A549 (cell line): ENCODE measurements at regions not wholly inside any gene's neighbourhood (a gene's known extent, or its start where the extent isn't known, plus 50 kb on each side); places are given as distances from the start of the nearest gene placed in this dataset.

Experiments
- ATOH8 ChIP-seq: fragments of 250-450 bp; sonication (Bioruptor Pico); IDR thresholded peaks from 2 replicates; pipeline ENCODE4 v1.5.0; 2020; ENCODE audit warnings: low read depth, mild to moderate bottlenecking, moderate library complexity
- BHLHE40 ChIP-seq: IDR thresholded peaks from 2 replicates; pipeline ENCODE4 v1.6.1; 2012; ENCODE audit warnings: low read depth, low read length, inconsistent platforms
- CBX2 ChIP-seq: fragments of 200-600 bp; sonication (generic); IDR thresholded peaks from 2 replicates; pipeline ENCODE4 v1.6.1; 2016; ENCODE audit warnings: low read depth, mild to moderate bottlenecking, borderline replicate concordance
- CEBPB ChIP-seq, 2 experiments: fragments of >200 bp in 1 of 2; sonication (Bioruptor Twin) in 1 of 2; formaldehyde crosslinking in 1 of 2; IDR thresholded peaks; 2 replicates each; pipeline ENCODE4 v1.6.1; 2012 to 2016
- CHD4 ChIP-seq: fragments of 200-600 bp; sonication (generic); IDR thresholded peaks from 2 replicates; pipeline ENCODE4 v1.6.1; 2016; ENCODE audit warnings: antibody characterized with exemption, mild to moderate bottlenecking, borderline replicate concordance
- EHMT2 ChIP-seq: fragments of 200-600 bp; sonication (generic); IDR thresholded peaks from 2 replicates; pipeline ENCODE4 v1.6.1; 2016; ENCODE audit warnings: antibody characterized with exemption, low read depth, mild to moderate bottlenecking, moderate library complexity
- ELK1 ChIP-seq: fragments of 150-350 bp; IDR thresholded peaks from 2 replicates; pipeline ENCODE4 v1.6.1; 2014; ENCODE audit warnings: low read depth, mild to moderate bottlenecking, low read length
- EP300 ChIP-seq, 2 experiments: fragments of >200 bp; sonication (Bioruptor Twin); formaldehyde crosslinking; IDR thresholded peaks; 2 replicates in 1 of 2; 3 replicates in 1 of 2; pipeline ENCODE4 v1.6.1; 2016 to 2017
- FOSB ChIP-seq: fragments of 250-450 bp; sonication (Bioruptor Pico); IDR thresholded peaks from 2 replicates; pipeline ENCODE4 v1.5.0; 2020; ENCODE audit warnings: mild to moderate bottlenecking, moderate library complexity
- FOXS1 ChIP-seq: fragments of 250-450 bp; sonication (Bioruptor Pico); IDR thresholded peaks from 2 replicates; pipeline ENCODE4 v1.5.0; 2020; ENCODE audit warnings: mild to moderate bottlenecking, moderate library complexity
- GATA3 ChIP-seq: IDR thresholded peaks from 2 replicates; pipeline ENCODE4 v1.6.1; 2012; ENCODE audit warnings: borderline replicate concordance
- HEYL ChIP-seq: fragments of 250-450 bp; sonication (Bioruptor Pico); IDR thresholded peaks from 2 replicates; pipeline ENCODE4 v1.8.0; 2021; ENCODE audit warnings: mild to moderate bottlenecking, moderate library complexity
- HMGXB4 ChIP-seq: fragments of 250-450 bp; sonication (Bioruptor Pico); IDR thresholded peaks from 2 replicates; pipeline ENCODE4 v1.5.0; 2021; ENCODE audit warnings: mild to moderate bottlenecking, moderate library complexity, borderline replicate concordance
- HOXA7 ChIP-seq: fragments of 250-450 bp; sonication (Bioruptor Pico); IDR thresholded peaks from 2 replicates; pipeline ENCODE4 v1.5.0; 2020; ENCODE audit warnings: mild to moderate bottlenecking, moderate library complexity
- JUN ChIP-seq, 2 experiments: fragments of >200 bp; sonication (Bioruptor Twin); formaldehyde crosslinking; IDR thresholded peaks; 2 replicates in 1 of 2; 3 replicates in 1 of 2; pipeline ENCODE4 v1.6.1; 2016 to 2017
- JUNB ChIP-seq: fragments of >200 bp; sonication (Bioruptor Twin); formaldehyde crosslinking; IDR thresholded peaks from 2 replicates; pipeline ENCODE4 v1.6.1; 2016
- KDM1A ChIP-seq: fragments of 200-600 bp; sonication (generic); IDR thresholded peaks from 2 replicates; pipeline ENCODE4 v1.6.1; 2016; ENCODE audit warnings: low read depth, mild to moderate bottlenecking
- KDM5A ChIP-seq: fragments of 200-600 bp; sonication (generic); IDR thresholded peaks from 2 replicates; pipeline ENCODE4 v1.6.1; 2016; ENCODE audit warnings: antibody characterized with exemption, mild to moderate bottlenecking
- MAFK ChIP-seq: fragments of 450-650 bp; IDR thresholded peaks from 2 replicates; pipeline ENCODE4 v1.6.1; 2014; ENCODE audit not compliant: partially characterized antibody
- MAX ChIP-seq: IDR thresholded peaks from 2 replicates; pipeline ENCODE4 v1.6.1; 2012
- MYC ChIP-seq: IDR thresholded peaks from 2 replicates; pipeline ENCODE4 v1.6.1; 2012; ENCODE audit warnings: mild to moderate bottlenecking, inconsistent platforms, low read length, improper control_type of control experiment, borderline replicate concordance
- NPAS2 ChIP-seq: fragments of 250-450 bp; sonication (Bioruptor Pico); IDR thresholded peaks from 2 replicates; pipeline ENCODE4 v1.8.0; 2022; ENCODE audit warnings: mild to moderate bottlenecking, moderate library complexity, borderline replicate concordance
- NR3C1 ChIP-seq: fragments of >200 bp; sonication (Bioruptor Twin); formaldehyde crosslinking; IDR thresholded peaks from 3 replicates; pipeline ENCODE4 v1.6.1; 2017
- PBX3 ChIP-seq: IDR thresholded peaks from 2 replicates; pipeline ENCODE4 v1.6.1; 2012
- PHF8 ChIP-seq: fragments of 200-600 bp; sonication (generic); IDR thresholded peaks from 2 replicates; pipeline ENCODE4 v1.6.1; 2016; ENCODE audit warnings: low read depth, mild to moderate bottlenecking, antibody characterized with exemption, moderate library complexity, borderline replicate concordance
- POLR2AphosphoS2 ChIP-seq: conservative IDR thresholded peaks from 2 replicates; pipeline ENCODE4 v1.6.1; 2012; ENCODE audit warnings: low read length, improper control_type of control experiment, inconsistent platforms
- RAD21 ChIP-seq, 2 experiments: fragments of >200 bp in 1 of 2; sonication (Bioruptor Twin) in 1 of 2; formaldehyde crosslinking in 1 of 2; IDR thresholded peaks in 1 of 2; conservative IDR thresholded peaks in 1 of 2; 2 replicates in 1 of 2; 3 replicates in 1 of 2; pipeline ENCODE4 v1.6.1; 2012 to 2018; ENCODE audit warnings: inconsistent platforms in 1 of 2
- RARB ChIP-seq: fragments of 250-450 bp; sonication (Bioruptor Pico); IDR thresholded peaks from 2 replicates; pipeline ENCODE4 v1.8.0; 2021; ENCODE audit warnings: mild to moderate bottlenecking, moderate library complexity
- REST ChIP-seq: fragments of 200-600 bp; sonication (generic); IDR thresholded peaks from 2 replicates; pipeline ENCODE4 v1.6.1; 2016; ENCODE audit warnings: antibody characterized with exemption, mild to moderate bottlenecking, moderate library complexity
- RFX5 ChIP-seq: fragments of 450-650 bp; IDR thresholded peaks from 2 replicates; pipeline ENCODE4 v1.7.1; 2014; ENCODE audit warnings: antibody characterized with exemption, mild to moderate bottlenecking, moderate library complexity
- RNF2 ChIP-seq: fragments of 200-600 bp; sonication (generic); IDR thresholded peaks from 2 replicates; pipeline ENCODE4 v1.6.1; 2016; ENCODE audit warnings: low read depth, mild to moderate bottlenecking, antibody characterized with exemption, moderate library complexity, borderline replicate concordance
- SMC3 ChIP-seq: fragments of >200 bp; sonication (Bioruptor Twin); formaldehyde crosslinking; IDR thresholded peaks from 3 replicates; pipeline ENCODE4 v1.6.1; 2018; ENCODE audit warnings: inconsistent platforms
- TP53 ChIP-seq: fragments of 250-450 bp; sonication (Bioruptor Pico); IDR thresholded peaks from 2 replicates; pipeline ENCODE4 v1.5.0; 2021; ENCODE audit warnings: mild to moderate bottlenecking, moderate library complexity
- ZC3H11A ChIP-seq: fragments of 450-650 bp; IDR thresholded peaks from 2 replicates; pipeline ENCODE4 v1.6.1; 2014; ENCODE audit warnings: antibody characterized with exemption, mild to moderate bottlenecking
- ZNF302 ChIP-seq: fragments of 250-450 bp; sonication (Bioruptor Pico); IDR thresholded peaks from 2 replicates; pipeline ENCODE4 v1.9.0; 2021; ENCODE audit warnings: inconsistent platforms, mild to moderate bottlenecking, moderate library complexity
- ZSCAN20 ChIP-seq: fragments of 250-450 bp; sonication (Bioruptor Pico); IDR thresholded peaks from 2 replicates; pipeline ENCODE4 v1.8.0; 2022; ENCODE audit warnings: mild to moderate bottlenecking, moderate library complexity

- TF ChIP-seq EP300 (IDR thresholded peaks at IDR 0.05), result peak; percentile 18 to 33; a peak in 1 of 5 replicates
- TF ChIP-seq POLR2AphosphoS2, result no peak
- no peak for TF ChIP-seq MAX
- no peak for TF ChIP-seq RNF2
- TF ChIP-seq FOSB (CRISPR knock-in tag), result no peak
- no peak for TF ChIP-seq ZNF302 (CRISPR knock-in tag)
- no peak for TF ChIP-seq TP53
- TF ChIP-seq MAFK, result no peak
- TF ChIP-seq BHLHE40, result no peak
- no peak for TF ChIP-seq RFX5
- TF ChIP-seq ELK1, result no peak
- TF ChIP-seq CHD4, result no peak
- TF ChIP-seq RARB, result no peak
- no peak for TF ChIP-seq ATOH8
- TF ChIP-seq SMC3, result no peak
- TF ChIP-seq REST, result no peak
- no peak for TF ChIP-seq HEYL (CRISPR knock-in tag)
- no peak for TF ChIP-seq ZC3H11A
- TF ChIP-seq KDM5A, result no peak
- no peak for TF ChIP-seq KDM1A
- TF ChIP-seq PHF8, result no peak
- TF ChIP-seq PBX3, result no peak
- peak; percentile 79 for TF ChIP-seq JUNB
- no peak for TF ChIP-seq FOXS1 (CRISPR knock-in tag)
- peak; percentile 22 to 53; a peak in 2 of 5 replicates for TF ChIP-seq JUN (IDR thresholded peaks at IDR 0.05)
- TF ChIP-seq RAD21 (conservative IDR thresholded peaks at IDR 0.05 in 1 of 2, IDR thresholded peaks at IDR 0.05 in 1 of 2), result peak in 1 of 2 experiments; percentile 18; a peak in 2 of 5 replicates
- TF ChIP-seq HOXA7, result no peak
- 0 out of 4 replicates have a peak, but pooled peaks of 1 of the 2 experiments have one; percentile 12 for TF ChIP-seq CEBPB (IDR thresholded peaks at IDR 0.05)
- no peak for TF ChIP-seq EHMT2
- TF ChIP-seq NR3C1, result no peak
- no peak for TF ChIP-seq ZSCAN20
- TF ChIP-seq GATA3, result peak; percentile 59; the same call in 1 of the 2 replicates
- TF ChIP-seq HMGXB4 (CRISPR knock-in tag), result no peak
- TF ChIP-seq MYC, result no peak
- no peak for TF ChIP-seq NPAS2 (CRISPR knock-in tag)
- no peak for TF ChIP-seq CBX2
Observed at GRCh38 chr6:142014515-142014914, 118.2 kb upstream of the GJE1 start (continued).
